ENCODE measurements at regions not wholly inside any gene's neighbourhood (a gene's known extent, or its start where the extent isn't known, plus 50 kb on each side); places are given as distances from the start of the nearest gene placed in this dataset.

DNA sequence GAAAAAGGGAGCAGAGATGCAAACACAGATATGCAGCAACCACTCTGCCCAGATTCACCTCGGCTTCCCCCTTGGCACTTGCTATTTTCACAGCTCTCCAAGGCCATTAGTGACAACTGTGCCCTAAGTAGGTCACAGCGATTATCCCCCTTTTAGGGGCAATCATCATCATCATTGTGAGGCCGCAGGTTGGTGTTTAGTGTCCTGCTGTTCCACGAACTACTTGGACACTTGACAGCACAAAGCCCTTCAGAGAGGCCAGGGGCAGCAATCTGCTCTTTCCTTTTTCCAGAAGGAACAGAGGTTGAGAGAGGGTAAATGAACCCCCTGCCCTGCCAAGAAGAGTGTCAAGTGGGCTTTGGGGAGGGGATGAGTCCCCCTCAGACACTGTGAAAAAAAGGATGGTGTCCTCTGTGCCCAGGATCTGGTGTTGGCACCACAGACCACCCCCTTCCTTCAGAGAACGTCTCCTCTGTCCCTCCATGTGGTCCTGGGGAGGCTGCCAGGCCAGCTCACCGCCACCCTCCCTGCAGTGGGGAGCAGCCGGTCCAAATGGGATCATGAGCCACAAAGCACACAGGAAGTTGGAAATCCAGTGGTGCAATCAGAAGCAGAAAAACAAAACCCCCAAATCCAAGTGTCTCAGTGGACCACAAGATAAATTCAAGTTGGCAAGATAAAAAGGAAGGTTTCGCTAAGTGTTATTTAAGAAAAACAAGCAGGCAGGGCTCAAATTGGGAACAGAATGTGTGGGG lies 78.4 kb upstream of the MED9 start:
- no peak for DNase-seq (ENCODE audit: low read depth in 3 of 3)

DNA sequence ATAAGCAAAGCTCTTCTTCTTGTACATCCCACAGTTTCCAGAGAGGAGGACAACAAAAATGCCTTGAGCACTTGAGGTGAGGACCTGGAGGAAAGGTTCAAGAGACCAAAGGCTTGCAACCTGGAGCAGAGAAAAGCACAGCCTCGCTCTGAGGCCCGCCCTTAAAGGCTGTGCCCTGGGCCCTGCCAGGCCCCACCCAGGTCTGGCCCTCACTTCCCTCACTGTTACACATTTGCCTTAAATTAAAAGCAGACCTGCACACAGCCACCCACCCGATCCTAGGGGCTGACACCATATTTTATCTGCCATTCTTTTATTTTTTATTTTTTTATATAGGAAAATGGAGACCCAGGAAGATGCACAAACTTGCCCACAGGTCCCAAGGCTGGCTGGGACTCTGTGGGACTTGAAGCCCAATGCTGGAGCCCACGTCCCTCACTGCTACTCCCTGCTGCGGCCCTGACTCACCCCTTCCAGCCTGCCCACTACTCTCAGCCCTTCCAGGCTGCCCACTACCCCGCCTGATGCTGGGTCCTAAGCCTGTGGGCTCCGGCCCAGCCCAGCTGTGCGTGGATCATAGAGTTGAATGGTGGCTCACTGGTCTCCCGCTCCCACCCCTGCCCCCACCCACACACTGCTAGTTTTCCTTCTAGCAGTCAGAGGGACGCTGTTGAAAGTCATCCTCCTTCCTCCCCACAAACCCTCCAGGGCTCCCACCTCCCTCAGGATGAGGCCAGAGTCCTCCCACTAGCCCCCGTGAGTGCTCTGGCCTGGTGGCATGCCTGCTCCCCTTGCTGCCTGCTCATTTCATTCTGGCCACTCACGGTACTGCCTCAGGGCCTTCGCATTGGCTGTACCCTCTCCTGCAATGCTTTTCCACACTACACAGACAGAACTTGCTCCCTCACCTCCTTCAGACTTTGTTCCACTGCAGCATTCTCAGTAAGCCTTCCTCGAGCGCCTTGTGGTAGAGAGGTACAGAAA lies 77.6 kb upstream of the MED9 start:
- DNase-seq (ENCODE audit: low read depth in 3 of 3) = no peak

DNA sequence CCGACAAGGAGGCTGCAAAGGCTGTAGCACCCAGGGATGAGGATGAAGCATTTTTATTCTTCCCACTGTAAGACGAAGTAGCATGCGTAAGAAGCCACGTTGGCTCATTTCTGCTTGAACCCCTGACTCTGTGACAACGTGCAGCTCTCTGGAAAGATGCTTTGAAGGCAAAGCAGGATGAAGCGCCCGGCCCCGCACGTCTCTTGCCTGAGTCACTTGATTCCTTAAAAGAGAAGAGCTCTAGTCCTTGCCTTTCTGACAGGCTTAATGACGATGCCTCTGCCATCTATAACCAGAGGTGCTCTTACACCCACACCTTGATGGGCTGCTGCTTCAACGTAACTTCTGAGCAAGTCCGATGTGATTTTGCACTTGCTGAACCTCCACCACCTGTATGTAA lies 76.7 kb upstream of the MED9 start:
- DNase-seq (ENCODE audit: low read depth in 3 of 3) = no peak

DNA sequence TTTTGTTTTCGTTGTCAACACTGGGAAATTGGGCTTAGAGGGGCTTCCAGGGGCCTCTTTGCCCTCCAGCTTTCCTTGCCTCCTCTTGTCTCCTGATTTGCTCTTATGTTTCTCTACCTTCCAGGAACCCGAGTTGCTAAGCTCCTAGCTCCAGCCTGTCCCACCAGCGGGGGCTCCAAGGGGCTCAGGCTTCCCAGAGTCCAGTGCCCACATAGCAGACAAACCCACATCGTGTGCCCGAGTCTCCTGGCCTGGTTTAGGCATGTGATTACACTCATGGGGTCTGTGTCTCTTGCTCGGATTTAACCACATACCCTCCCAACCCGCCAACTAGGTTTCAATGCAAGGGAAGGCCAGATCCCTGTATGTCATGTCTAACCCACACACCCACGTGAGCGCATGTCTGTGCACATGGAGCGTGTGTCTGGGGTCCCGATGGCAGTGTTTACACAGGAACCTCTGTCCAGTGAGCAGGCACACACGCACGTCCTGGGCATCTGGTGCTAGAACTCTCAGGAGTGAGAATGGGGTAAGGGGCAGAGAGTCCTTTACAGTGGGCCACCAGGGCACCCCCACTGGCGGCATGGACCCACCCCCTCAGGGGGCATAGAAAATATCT lies 76.1 kb upstream of the MED9 start:
- no peak for DNase-seq (ENCODE audit: low read depth in 3 of 3)

DNA sequence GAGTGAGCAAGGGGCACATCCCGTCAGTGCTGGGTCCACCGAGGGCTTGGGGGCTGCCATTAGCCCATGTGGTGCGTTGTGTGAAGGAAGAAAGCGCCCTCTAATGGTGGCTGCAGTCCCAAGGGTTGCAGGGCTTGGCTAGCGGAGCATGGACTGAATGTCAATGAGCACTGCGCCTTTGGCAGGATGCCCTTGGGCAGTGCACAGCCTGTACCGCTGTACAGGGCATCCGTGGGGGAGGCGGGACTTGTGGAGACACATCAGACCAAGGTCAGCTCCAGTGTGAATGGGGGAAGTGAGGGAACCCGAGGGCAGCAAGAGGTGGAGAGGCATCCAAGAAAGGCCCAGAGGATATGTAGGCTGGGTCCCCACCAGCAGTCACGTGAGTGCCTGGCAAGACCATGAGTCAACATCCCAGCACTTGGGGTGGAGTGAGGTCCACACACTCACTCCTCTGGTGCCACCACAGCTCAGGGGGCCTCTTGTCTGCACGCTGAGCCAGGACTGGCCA lies 75.5 kb upstream of the MED9 start:
- DNase-seq (ENCODE audit: low read depth in 3 of 3) = no peak

DNA sequence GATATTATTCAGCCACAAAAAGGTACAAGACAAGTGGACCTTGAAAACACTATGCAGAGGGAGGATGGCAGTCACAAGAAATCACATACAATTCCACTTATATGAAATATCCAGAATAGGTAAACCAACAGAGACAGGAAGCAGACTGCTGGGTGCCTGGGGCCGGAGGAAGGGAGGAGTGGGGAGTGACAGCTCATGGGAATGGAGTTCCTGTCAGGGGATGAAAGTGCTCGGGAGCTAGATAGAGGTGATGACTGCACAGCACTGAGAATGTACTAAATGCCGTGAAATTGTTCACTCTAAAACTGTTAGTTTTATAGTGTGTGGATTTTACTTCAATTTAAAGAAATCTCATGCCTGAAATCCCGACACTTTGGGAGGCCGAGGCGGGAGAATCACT lies 74.2 kb upstream of the MED9 start:
- no peak for DNase-seq (ENCODE audit: low read depth in 3 of 3)

DNA sequence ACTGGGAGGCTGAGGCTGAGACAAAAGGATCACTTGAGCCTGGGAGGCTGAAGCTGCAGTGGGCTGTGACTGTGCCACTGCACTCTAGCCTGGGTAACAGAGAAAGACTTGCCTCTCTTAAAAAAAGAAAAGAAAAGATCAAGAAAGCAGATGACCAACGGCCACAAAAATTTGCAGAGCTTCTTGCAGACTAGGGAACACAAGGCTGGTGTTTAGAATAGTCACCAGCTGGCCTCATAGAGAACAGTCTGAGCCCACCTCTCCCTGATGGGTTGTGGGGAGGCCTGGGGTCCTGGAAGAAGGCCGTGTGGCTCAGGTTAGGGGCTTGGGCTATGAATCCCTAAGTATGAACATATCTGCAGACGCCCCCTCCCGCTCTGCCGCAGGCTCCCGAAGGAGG lies 73.7 kb upstream of the MED9 start:
- no peak for DNase-seq (ENCODE audit: low read depth in 3 of 3)

DNA sequence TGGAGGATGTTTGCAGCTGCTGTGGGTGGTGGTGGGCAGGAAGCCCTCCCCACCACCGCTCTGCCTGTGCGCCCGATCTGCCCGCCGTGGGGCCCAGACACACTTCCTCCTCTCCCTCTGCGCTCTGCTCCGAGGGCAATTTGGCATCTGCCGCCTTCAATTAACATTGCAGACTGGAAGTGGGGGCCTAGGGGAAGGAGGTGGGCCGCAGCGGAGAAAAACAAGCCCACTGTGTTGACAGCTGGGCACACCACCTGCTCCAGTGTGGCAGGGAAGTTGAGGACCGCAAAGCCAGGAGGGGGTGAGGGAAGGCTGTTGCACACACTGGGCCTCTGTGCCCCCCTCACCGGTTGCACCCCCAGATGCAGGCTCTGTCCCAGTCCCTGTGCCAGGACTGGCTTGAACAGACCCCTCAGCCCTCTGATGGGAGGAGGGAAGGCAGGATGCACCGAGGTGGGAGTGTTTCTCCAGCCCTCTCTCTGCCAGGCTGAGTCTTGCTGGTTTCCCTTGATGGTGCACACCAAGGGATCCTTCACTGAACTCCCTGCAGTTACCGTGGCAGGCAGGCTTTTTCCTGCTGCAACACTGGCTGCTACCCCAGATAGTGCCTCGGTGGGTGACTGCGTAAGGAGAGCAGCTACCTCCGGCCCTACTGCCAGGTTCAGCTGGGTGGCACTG lies 72.8 kb upstream of the MED9 start:
- peak in 1 of 3 experiments; percentile 36 for DNase-seq (ENCODE audit: low read depth in 3 of 3)

DNA sequence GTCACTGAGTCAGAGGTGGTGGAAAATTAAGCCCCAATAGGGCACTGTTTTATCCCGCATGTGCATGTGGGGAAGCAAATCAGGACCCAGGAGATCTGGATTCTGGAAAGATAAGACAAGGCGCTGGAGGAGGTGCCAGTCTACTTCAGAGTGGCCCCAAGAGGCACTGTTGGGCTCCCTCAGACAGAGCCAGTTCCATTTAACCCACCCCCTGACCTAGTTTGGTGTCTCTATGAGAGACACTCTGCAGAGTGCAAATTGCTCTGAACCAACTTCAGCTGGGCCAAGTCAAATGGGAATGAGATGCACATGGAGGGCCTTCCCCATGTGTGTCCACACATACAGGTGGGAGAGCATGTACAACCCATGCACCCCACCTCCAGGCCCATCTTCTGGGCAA lies 71.1 kb upstream of the MED9 start:
- no peak for DNase-seq (ENCODE audit: low read depth in 3 of 3)

DNA sequence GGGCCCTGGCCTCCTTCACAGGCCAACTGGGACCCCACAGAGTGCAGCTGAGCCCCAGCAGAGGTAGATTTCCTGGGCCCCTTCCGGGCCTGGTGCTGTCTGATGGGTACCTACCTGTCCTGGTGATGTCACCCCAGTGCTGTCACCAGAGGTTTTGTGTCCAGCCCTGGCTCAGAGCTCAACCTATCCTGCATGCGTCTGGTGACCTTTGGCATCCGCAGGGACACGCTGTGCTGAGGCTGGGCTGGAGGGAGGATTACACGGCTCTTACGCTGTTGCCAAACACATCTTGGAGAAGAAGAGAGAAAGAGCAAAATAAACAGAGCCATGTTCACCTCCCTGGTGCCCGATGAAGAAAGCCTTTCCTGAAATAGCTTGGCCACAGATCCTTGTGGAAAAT lies 70.6 kb upstream of the MED9 start:
- DNase-seq (ENCODE audit: low read depth in 3 of 3) = no peak

DNA sequence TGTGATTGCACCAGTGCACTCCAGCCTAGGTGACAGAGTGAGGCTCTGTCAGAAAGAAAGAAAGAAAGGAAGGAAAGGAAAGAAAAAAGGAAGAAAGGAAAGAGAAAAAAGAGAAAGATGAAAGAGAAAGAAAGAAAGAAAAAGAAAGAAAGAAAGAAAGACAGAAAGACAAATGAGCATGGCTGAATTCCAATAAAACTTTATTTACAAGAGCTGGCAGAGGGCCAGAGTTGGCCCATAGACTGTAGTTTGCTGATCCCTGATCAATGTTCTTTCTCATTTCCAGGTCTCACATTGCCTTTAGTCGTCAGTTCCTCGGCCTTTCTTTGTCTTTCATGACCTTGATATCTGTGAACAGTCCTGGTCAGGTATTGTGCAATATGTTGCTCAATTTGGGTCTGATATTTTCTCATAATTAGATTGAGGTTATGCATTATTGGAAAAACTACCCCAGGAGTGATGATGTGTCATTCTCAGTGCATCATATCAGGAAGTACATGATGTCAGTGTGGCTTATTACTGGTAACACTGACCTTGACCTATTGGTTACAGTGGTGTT lies 68.5 kb upstream of the MED9 start:
- DNase-seq (ENCODE audit: low read depth in 3 of 3) = no peak

DNA sequence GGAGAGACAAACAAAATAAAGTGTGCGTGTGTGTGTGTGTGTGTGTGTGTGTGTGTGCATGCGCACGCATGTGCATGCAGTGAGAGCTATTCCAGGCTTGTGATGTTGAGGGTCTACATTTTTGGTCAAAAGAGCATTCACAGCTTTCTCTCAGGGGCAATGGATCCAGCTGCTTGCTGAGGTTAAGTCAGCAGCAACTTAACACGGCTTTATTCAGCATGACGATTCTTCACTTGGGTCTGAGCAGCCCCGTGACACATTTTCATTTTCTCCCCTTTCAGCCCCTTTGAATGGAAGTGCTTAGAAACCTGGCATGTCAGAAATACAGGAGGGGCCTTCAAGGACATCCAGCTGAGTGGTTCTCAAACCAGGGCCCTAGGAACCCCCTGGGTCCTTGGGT lies 66.4 kb upstream of the MED9 start:
- DNase-seq (ENCODE audit: low read depth in 3 of 3) = no peak

DNA sequence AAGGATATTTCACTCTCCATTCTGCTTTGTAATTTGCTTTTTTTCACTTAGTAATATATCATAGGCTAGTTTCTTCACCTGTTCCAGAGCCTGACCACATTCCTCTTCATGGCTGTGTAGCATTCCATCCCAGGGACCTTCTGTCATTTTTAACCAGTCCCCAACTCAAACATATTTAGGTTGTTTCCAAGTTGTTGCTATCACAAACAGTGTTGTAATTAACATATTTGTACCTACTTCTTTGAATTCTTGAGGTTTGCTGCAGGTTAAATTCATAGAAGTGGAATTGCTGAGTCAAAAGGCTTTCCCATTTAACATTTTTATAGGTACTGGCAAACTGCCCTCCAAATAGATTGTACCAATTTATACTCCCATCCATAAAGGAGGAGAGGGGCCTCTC lies 65.1 kb upstream of the MED9 start:
- DNase-seq (ENCODE audit: low read depth in 3 of 3) = no peak

DNA sequence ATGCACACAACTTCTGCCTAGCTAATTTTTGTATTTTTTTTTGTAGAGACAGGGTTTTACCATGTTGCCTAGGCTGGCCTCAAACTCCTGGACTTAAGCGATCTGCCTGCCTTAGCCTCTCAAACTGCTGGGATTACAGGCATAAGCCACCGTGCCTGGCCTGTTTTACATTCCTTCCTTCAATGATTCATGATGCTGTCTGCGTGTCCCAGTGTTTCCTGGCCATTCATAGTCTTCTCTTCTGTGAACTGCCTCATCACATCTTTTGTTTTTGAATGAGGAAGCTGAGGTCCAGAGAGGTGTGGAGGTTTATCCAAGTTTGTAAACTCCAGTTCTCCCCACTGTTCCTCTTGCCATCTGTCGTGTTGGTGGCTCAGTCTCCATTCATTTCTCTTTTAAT lies 64.5 kb upstream of the MED9 start:
- no peak for DNase-seq (ENCODE audit: low read depth in 3 of 3)

DNA sequence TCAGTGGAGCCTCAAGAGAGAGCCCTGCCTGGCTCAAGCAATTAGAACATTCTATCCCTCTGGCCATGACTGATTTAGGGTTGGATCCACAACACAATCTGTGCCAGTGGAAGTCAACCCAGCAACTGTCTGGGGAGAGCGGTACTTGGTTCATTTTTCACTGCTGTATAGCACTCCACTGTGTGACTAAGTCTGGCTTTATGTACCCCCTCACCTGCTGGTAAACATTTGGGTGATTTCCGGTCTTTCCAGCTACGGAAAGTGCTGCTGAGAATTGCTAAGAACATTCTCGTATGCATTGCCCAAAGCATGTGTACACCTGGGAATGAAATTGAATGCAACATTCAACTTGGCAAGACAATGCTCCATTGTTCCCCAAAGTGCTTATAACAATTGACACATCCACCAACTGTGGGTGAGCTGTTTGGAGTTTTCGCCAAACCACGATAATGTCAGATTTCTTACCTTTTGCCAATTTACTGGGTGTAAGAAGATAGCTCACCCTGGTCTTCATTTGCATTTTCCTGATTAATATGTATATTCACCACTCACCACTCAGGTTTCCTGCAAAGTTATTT lies 63.5 kb upstream of the MED9 start:
- DNase-seq (ENCODE audit: low read depth in 3 of 3) = no peak

DNA sequence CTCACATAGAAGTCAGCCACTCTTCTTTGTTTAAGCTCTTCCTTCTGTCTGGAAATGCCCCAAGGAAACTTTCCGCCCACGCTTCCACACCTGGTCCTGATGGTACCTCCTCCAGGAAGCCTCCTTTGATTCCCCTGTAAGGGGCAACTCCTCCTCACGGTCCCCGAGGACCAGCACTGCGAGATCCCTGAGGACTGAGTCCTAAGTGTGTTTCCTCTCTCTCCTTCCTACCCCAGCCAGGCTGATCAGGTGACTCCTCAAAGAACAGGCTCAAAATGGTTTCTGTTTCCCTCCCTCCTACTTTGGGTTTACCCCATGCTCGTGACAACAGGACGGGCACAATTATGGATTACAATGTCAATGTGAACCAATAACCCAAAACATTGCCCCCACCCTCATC lies 63.0 kb upstream of the MED9 start:
- DNase-seq (ENCODE audit: low read depth in 3 of 3) = no peak

DNA sequence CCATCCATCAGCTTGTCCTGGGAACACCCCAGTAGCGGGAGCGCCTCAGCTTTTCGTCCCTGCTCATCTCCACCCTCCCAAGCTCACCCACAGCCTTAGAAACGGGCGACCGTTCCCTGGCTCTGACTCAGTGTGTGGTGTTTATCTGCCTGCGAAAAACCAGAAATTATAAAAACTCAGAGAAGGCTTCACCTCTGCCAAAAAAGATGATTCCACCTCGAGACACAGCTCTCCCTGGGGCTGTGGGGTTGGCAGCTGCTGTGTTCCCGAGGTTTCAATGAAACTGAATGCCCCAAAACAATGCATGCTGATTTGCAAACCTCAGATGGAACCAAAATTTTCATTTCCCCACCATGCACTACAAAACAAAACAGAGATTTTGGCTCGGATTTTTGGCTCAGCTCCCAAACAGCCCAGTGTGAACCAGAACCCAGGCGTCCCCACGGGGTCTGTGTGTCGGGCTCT lies 62.4 kb upstream of the MED9 start:
- DNase-seq (ENCODE audit: low read depth in 3 of 3) = no peak

DNA sequence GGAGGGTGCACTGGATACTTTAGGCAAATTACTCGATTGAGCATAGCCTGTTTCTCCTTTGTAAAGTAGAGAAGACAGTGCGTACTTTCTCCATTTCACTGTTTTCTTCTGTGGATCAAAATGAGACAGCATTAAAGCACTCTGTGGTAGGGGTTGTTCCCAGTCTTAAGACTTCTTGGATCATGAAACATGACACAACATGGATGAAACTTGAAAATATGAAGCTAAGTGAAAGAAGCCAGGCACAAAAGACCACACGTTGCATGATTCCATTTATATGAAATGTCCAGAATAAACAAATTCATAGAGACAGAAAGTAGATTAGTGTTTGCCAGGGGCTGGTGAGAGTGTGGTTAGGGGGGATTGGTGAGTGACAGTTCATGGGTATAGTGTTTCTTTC lies 61.8 kb upstream of the MED9 start:
- DNase-seq (ENCODE audit: low read depth in 3 of 3) = no peak

DNA sequence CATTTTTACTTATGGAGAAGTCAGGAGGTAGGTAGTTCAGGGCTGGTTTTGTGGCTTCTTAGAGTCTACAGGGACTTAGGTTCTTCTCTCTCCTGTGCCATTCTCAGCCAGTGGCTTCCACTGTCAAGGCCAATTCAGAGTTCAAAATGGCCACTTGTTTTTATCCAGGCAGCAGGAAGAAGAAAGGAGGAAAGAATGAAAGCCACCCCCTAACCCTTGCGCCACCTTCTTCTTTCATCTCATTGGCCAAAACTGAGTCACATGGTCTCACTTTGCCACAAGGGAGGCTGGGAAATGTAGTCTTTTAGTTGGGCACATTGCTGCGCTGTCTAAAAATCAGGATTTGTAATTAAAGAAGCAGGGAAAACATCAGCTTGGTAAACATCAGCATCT lies 60.8 kb upstream of the MED9 start:
- DNase-seq (ENCODE audit: low read depth in 3 of 3) = no peak

DNA sequence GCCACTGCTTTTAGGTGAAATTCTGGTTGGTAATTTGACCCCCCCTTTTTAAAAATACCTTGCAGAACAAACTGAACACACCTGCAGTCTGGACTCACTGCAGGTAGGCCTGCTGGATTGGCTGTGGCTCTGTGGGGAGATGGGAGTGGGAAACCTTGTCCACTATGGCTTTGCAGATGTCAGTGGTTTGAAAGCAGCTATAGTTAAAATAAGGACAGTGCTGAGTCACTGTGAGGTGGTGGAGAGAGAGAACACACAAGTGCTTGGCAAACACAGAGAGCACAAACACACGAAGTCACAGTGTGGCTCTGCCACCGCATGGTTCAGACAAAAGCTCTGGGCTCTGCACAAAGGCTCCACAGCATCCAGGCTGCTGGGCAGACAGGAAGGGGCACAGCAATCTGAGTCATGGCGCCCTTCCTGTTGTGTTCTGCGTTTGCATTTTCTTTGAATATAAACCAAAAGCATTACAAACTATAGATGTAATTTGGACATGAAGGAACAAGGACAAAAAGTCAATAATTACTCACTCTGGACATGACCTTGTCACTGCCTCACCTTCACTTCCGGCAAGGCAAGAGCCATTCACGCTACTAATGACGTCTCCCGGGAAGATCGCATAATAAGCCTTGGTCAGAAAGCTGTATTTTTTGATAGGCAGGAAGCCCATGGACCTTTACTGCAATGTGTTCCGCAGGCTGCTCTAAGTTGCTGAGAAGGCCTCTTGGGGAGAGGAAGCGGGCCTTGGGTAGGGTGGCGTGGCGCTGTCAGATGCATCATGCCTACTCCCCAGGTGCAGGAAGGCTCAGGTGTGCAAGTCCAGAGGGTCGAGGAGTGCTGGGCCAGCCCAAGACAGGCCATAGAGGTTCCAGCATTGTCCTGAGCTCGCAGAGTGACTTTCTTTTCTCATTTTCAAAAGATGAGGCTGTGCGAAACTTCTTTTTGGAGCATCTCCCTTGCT lies 60.1 kb upstream of the MED9 start:
- DNase-seq (ENCODE audit: low read depth in 3 of 3) = no peak
